ENCODE measurements at regions not wholly inside any gene's neighbourhood (a gene's known extent, or its start where the extent isn't known, plus 50 kb on each side); places are given as distances from the start of the nearest gene placed in this dataset.

- no peak for TF ChIP-seq CTCF (IDR thresholded peaks at IDR 0.05)
- TF ChIP-seq POLR2A (IDR thresholded peaks at IDR 0.05): no peak
Observed at GRCh38 chr7:152987656-152988055, 228.1 kb downstream of the ACTR3B start.
